ENCODE measurements at regions not wholly inside any gene's neighbourhood (a gene's known extent, or its start where the extent isn't known, plus 50 kb on each side); places are given as distances from the start of the nearest gene placed in this dataset.

GRCh38 chr13:22422712-22423111 lies 751.8 kb downstream of the FGF9 start:
- H3K27ac ChIP-seq = no peak overlapping the region
- TF ChIP-seq, protein P1, sequence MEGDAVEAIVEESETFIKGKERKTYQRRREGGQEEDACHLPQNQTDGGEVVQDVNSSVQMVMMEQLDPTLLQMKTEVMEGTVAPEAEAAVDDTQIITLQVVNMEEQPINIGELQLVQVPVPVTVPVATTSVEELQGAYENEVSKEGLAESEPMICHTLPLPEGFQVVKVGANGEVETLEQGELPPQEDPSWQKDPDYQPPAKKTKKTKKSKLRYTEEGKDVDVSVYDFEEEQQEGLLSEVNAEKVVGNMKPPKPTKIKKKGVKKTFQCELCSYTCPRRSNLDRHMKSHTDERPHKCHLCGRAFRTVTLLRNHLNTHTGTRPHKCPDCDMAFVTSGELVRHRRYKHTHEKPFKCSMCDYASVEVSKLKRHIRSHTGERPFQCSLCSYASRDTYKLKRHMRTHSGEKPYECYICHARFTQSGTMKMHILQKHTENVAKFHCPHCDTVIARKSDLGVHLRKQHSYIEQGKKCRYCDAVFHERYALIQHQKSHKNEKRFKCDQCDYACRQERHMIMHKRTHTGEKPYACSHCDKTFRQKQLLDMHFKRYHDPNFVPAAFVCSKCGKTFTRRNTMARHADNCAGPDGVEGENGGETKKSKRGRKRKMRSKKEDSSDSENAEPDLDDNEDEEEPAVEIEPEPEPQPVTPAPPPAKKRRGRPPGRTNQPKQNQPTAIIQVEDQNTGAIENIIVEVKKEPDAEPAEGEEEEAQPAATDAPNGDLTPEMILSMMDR (conservative IDR thresholded peaks at IDR 0.05) = no peak

- TF ChIP-seq, protein P1 (conservative IDR thresholded peaks at IDR 0.05) = no peak
- H3K27ac ChIP-seq = no peak overlapping the region
Observed at GRCh38 chr13:22423261-22423660, 752.4 kb downstream of the FGF9 start.

- no peak overlapping the region for H3K27ac ChIP-seq
- TF ChIP-seq, protein P1 (conservative IDR thresholded peaks at IDR 0.05) = no peak
Observed at GRCh38 chr13:22425087-22425486, 754.2 kb downstream of the FGF9 start.

GRCh38 chr13:22427066-22427465 lies 753.7 kb upstream of the SGCG start:
- TF ChIP-seq, protein P1 (conservative IDR thresholded peaks at IDR 0.05) = no peak
- no peak overlapping the region for H3K27ac ChIP-seq

DNA sequence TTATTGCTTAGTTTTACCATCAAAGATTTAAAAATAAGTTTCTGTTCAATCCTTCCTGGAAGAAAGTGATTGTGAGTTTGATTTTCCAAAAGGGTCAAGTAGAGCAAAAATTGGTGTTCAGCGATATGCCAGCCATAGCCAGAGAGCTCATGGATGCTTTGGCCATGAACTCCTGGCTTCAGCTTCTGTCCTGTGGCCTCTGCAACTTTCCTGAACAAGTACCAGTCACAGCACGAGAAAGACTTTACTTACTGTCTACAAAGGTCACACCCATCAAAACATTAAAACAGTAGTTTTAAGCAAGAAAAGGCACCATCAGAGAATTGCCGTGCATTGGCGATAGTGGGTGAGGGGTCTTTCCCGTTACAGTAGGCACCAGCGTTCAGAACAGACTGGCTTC lies 753.0 kb upstream of the SGCG start:
- no peak overlapping the region for H3K27ac ChIP-seq
- TF ChIP-seq, protein P1 (conservative IDR thresholded peaks at IDR 0.05) = no peak

- H3K27ac ChIP-seq = no peak overlapping the region
- TF ChIP-seq, protein P1 (conservative IDR thresholded peaks at IDR 0.05) = no peak
Observed at GRCh38 chr13:22428188-22428828, 752.5 kb upstream of the SGCG start.

- H3K27ac ChIP-seq = no peak overlapping the region
- TF ChIP-seq, protein P1 (conservative IDR thresholded peaks at IDR 0.05) = no peak
Observed at GRCh38 chr13:22432690-22433089, 748.1 kb upstream of the SGCG start.
